ENCODE measurements at regions not wholly inside any gene's neighbourhood (a gene's known extent, or its start where the extent isn't known, plus 50 kb on each side); places are given as distances from the start of the nearest gene placed in this dataset.

- H3K4me3 ChIP-seq, result no peak overlapping the region
- peak; percentile 47 for DNase-seq (ENCODE audit: low spot score)
- H3K4me1 ChIP-seq (replicated peaks), result peaks cover 12% of the 10 kb centered on the region
- H3K36me3 ChIP-seq, result no peaks in the 10 kb centered on the region
- TF ChIP-seq CTCF (IDR thresholded peaks at IDR 0.05) (no peak), POLR2AphosphoS5 (IDR thresholded peaks at IDR 0.05) (peak; percentile 81)
- no peaks in the 10 kb centered on the region for H3K9me3 ChIP-seq
- 100% methylated on average over 2 of the region's 2 CpGs for WGBS
- H3K27ac ChIP-seq, result peak overlapping the region; percentile 51 to 74
- intact Hi-C loops (cut with DNase I), result no loop called here
- H3K27me3 ChIP-seq (replicated peaks; ENCODE audit: insufficient read depth), result no peaks in the 10 kb centered on the region
These were observed 180.9 kb upstream of the LYZL1 start for GRCh38 chr10:29107866-29108498.

- Histone ChIP-seq H3K27ac (no peak overlapping the region), H3K4me3 (no peak overlapping the region), H3K27me3 (replicated peaks; ENCODE audit: insufficient read depth) (no peaks in the 10 kb centered on the region), H3K36me3 (no peaks in the 10 kb centered on the region), H3K4me1 (replicated peaks) (peaks cover 8% of the 10 kb centered on the region), H3K9me3 (no peaks in the 10 kb centered on the region)
- 93% methylated on average over 9 of the region's 9 CpGs for whole genome bisulfite sequencing
- DNase-seq (ENCODE audit: low spot score), result no peak
- intact Hi-C loops (cut with DNase I), result no loop called here
- TF ChIP-seq CTCF (IDR thresholded peaks at IDR 0.05) (no peak), POLR2AphosphoS5 (IDR thresholded peaks at IDR 0.05) (no peak), POLR2A (IDR thresholded peaks at IDR 0.05) (no peak)
These were observed 178.9 kb upstream of the LYZL1 start for GRCh38 chr10:29109707-29110571.

DNA sequence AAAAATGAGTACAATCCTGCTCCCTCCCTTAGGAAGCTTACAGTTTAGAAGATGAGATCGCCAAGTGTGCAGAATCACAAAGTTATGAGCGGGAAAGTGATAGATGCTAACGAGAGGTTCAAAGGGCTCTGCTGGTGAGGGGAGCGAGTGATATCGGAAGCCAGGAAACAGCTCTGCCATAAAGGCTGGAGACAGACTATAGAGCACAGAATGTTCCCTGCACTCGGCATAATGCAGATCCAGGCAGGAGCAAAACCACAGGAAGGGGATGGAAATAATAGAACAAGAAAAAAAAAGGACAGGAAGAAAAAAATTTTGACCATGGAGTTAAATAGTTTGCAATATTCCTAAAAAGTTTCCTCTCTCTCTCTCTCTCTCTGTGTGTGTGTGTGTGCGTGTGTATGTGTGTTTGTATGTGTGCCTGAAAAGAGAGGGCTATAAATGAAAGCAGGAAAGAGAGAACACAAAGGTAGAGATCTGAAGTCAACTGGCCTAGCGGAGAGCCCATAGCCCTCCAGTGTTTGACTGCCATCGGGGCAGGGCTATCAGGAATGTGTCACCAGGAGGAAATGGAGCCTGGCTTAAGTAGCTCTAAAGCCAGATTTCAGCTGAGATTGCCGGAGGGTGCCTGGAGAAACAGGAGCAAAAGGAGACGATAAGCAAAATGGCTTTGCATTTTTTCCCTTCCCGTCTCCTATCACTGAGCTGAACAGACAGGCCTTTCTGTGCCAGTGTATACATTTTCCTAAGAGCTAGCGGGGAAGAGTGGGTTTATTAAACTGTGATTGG, 175.8 kb upstream of the LYZL1 start:
- intact Hi-C loops (cut with DNase I), result no loop called here
- Histone ChIP-seq H3K36me3 (no peaks in the 10 kb centered on the region), H3K9me3 (no peaks in the 10 kb centered on the region), H3K27me3 (replicated peaks; ENCODE audit: insufficient read depth) (no peaks in the 10 kb centered on the region), H3K4me3 (no peak overlapping the region), H3K27ac (no peak overlapping the region), H3K4me1 (replicated peaks) (peaks cover 6% of the 10 kb centered on the region)
- DNase-seq (ENCODE audit: low spot score), result no peak
- TF ChIP-seq CTCF (IDR thresholded peaks at IDR 0.05), result no peak
- TF ChIP-seq POLR2A (IDR thresholded peaks at IDR 0.05), result no peak
- WGBS, result 71% methylated on average over 13 of the region's 13 CpGs

DNA sequence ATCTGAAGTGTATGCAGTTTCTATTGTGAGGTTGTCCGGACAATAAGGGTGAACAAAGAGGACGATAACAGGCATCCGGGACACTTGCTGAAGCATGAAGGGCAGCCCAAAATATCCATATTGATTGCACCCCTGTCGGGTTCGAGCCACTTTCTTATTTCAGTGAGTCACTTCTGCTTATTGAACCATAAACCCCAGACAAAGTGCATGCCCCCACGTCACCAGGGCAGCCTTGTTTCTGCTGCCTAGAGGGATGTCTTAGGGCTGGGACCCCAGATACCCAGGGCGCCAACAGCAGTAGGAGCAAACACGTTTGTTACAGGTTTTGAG, 175.3 kb upstream of the LYZL1 start:
- H3K4me3 ChIP-seq, result no peak overlapping the region
- 71% methylated on average over 8 of the region's 8 CpGs for WGBS
- H3K36me3 ChIP-seq, result no peaks in the 10 kb centered on the region
- peaks cover under 1% of the 10 kb centered on the region for H3K4me1 ChIP-seq (replicated peaks)
- intact Hi-C loops (cut with DNase I), result no loop called here
- TF ChIP-seq POLR2A (IDR thresholded peaks at IDR 0.05), result no peak
- no peak for TF ChIP-seq CTCF (IDR thresholded peaks at IDR 0.05)
- no peak for TF ChIP-seq POLR2AphosphoS5 (IDR thresholded peaks at IDR 0.05)
- no peak for DNase-seq (ENCODE audit: low spot score)
- no peak overlapping the region for H3K27ac ChIP-seq
- H3K27me3 ChIP-seq (replicated peaks; ENCODE audit: insufficient read depth), result no peaks in the 10 kb centered on the region
- H3K9me3 ChIP-seq, result no peaks in the 10 kb centered on the region
